HG02588 (cell line): ENCODE measurements at regions not wholly inside any gene's neighbourhood (a gene's known extent, or its start where the extent isn't known, plus 50 kb on each side); places are given as distances from the start of the nearest gene placed in this dataset.
A peak's percentile ranks its signal among the peaks of the same experiment; 100 is the strongest.

Experiments used
- ATAC-seq: cut with Tn5 transposase; IDR thresholded peaks from one replicate; pipeline ENCODE4 v1.9.1; 2021; ENCODE audit warnings: mild to moderate bottlenecking, moderate library complexity; ENCODE audit not compliant: unreplicated experiment

- ATAC-seq = no peak
Measured at GRCh38 chr15:94602754-94603470, 371.6 kb downstream of the MCTP2 start.

DNA sequence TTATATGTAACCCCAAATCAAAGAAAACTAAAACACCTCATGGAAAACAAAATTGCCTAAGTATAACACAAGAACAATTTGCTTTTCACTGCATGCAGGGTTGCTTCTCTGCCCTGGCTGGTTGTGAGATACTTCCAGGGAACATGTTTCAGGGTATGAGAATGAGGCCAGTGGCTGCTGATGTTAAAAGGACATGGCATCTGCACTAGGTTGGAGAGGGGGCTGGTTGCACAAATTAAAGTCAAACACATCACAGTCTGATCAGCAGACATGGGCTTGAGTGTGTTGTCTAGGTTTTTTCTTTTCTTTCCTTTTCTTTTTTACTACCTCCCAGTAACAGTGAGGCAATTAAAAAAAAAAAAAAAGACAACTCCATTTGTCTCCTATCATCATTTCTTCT lies 374.9 kb downstream of the MCTP2 start:
- ATAC-seq = no peak

DNA sequence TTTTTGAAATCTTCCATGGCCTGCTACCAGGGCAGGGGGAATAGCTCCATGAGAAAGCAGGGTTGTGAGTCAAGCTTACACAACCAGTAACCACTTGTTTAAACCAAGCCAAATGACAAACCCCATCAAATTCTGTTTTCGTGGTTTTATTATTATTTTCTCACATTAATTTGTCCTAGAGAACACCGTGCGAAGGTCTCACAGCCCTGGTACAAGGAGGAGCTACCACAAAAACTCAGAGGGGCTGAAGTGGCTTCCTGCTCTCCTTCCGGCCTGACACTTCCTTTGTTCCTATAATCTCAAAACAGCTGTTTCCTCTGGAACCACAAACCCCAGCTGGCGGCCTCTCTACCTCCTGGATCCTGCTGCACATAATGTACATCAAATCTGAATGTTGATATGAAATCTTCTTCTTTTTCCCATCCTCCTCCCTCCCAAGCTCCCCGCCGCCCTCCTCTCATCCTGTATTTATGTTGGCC lies 375.9 kb downstream of the MCTP2 start:
- ATAC-seq = no peak

- peak; percentile 80 for ATAC-seq
Measured at GRCh38 chr15:94610069-94610468, 378.7 kb downstream of the MCTP2 start.

- ATAC-seq = no peak
Measured at GRCh38 chr15:94610485-94610884, 379.1 kb downstream of the MCTP2 start.

DNA sequence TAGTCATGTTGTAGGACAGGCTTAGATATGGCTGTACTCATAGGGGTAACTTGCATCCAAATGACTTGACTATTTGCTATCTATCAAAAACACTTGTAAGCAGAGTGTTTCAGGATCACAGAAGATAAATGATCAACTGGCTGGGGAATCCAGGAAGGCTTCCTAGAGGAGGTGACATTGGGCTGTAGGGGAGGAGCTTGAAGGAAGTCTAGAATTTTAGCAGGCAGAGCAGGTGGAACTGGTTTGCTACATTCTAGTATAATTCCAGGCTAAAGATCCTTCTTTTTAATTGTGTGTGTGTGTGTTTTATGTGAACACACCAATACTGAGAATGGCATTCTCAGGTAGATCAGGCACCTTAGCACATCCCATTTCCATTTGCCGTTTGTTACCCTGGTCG lies 380.3 kb downstream of the MCTP2 start:
- no peak for ATAC-seq

- ATAC-seq = no peak
Measured at GRCh38 chr15:94615688-94616087, 384.3 kb downstream of the MCTP2 start.

DNA sequence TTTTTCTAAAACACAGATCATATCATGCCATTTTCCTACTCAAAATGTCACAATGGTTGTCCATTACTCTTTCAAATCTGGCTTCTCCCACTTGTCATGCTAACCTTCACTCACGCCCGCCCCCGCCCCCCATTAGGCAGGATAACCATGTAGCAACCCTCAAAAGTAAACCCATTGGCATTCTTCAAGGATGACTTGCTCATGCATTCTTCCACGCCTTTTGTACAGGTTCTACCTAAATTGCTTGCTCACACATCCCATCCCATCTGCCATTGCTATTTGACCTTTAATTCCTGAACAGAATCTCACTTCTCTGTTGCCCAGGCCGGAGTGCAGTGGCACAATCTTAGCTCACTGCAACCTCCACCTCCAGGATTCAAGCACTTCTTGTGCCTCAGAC lies 389.3 kb downstream of the MCTP2 start:
- ATAC-seq = no peak

DNA sequence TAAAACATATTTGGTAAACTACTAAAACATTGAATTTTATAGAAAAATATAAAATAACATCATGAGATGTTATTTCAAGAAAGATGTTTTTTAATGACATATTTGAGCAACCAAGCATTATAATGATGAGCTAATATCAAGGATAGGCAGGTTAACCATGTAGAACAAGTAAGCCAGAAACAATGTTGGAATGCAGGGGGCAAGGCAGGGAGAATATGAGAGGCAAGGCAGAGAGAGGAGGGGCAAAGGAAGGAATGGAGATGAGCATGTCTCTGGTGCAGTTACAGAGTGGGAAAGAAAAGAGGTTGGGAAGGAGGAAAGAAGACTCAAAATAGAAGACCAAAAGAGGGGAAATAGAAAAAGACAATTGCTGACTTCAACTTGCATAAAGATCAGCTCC lies 390.4 kb downstream of the MCTP2 start:
- ATAC-seq = no peak

DNA sequence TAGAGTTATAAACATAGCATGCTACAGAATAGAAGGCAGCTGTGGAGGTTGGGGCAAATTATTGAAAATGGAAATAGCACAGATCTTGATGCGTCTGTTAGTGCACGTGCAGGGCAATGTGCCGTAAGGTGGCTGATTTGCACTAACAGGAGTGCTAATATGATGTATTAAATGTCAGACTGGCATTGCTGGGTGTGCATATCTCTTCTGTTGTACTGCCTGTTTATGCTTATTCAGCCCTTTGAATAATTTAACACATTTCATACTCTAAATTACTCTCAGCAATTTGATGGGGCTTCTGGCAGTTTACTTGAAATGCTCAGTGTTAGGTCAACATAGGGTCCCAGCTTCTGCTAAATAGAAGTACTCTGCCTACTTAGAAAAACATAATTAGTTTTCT lies 395.6 kb downstream of the MCTP2 start:
- no peak for ATAC-seq

DNA sequence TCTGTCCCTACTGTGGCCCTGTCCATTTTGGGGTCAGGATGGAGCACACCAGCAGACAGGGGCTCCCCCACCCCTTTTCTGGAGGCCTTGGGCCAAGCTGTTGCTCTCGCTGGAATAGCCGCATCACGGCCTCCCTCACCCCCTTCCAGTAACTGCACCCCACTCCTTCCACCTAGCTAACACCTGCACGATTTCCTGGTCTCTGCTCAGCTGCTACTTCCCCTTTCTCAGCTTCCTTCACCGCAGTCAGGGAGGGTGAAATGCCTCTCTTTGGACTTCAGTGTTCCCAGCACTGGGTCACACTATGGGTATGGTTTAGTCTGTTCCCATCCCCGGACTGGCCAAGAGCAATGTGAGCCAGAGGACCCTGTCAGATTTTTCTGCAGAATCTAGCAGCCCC lies 400.2 kb downstream of the MCTP2 start:
- ATAC-seq = peak; percentile 86

DNA sequence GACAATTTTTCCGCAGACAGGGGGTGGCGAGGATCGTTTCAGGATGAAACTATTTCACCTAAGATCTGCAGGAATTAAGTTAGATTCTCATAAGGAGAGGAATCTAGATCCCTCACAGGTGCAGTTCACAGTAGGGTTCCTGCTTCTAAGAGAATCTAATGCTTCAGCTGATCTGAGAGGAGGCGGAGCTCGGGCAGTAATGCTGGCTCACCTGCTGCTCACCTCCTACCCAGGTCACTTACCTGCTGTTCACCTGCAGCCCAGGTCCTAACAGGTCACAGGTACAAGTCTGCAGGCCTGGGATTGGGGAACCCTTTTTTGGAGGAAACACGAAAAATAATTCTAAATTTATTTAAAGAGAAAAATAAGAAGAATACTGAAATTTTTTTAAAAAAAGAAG lies 406.8 kb downstream of the MCTP2 start:
- no peak for ATAC-seq

GRCh38 chr15:94639701-94640100 lies 408.3 kb downstream of the MCTP2 start:
- ATAC-seq = no peak

- ATAC-seq = no peak
Measured at GRCh38 chr15:94644433-94644832, 413.1 kb downstream of the MCTP2 start.

GRCh38 chr15:94653071-94653470 lies 421.7 kb downstream of the MCTP2 start:
- ATAC-seq = no peak

DNA sequence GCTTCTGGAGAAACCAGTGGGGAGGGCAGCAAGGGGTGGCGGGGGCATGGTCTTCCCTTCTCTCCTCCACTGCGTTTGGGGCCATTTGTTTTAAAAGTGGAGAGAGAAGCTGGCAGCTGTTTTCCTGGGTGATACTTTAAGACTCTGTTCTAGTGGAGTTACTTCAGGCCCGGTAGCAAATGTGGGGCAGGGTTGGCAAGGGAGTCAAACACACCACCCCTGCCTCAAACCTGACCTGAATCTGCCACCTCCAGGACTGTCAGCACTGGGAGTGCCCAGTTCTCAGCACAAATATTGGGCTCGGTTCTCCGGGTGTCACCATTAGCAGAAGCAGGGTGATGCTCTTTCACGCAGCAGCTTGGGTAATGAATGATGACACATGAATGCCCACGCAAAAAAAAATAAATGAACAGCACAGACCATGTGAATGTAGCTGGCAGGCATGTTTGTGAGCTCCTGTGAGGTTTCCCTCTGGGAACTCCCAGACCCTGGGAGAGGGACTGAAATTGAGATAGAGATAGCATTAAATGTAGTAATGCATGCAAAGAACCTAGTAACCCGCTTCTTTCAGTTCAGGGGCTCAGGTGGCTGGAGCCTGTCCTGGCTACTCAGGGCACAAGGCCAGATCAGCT lies 424.0 kb downstream of the MCTP2 start:
- no peak for ATAC-seq

DNA sequence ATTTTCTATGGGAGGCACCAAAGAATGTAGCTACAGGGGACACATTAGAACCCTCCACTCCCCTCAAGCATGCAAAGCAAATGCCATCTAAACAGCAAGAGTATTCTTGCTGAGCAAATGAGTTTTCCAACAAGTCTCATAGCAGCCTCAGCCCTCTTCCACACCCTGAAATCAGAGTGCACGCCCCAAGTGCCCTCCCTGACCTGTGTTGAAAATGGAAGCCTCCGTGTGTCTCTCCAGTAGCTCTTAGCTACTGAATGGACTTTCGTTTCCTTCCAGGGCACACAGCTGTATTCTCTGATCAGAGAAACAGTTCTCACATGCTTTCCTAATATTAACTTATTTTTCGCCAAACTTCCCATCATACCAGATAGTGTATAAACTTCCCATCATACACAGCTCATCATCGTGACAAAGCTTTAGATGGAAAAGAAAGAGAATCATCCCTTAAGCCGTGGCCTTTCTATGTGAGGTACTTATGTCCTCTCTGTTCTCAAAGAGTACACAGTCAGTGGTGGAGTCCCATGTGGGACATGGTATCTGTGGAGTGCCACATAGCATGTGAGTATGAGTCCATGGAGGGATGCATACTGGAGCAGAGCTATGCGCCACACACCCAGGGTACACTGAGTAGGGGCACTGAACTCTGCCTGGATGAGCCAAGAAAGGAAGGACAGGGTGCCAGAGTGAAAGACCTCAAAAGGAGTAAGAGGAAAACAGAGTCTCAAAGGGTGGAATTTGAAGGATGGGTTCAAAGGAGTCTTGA lies 434.5 kb downstream of the MCTP2 start:
- ATAC-seq = no peak

GRCh38 chr15:94666553-94666952 lies 435.2 kb downstream of the MCTP2 start:
- ATAC-seq = no peak

- no peak for ATAC-seq
Measured at GRCh38 chr15:94667109-94667508, 435.7 kb downstream of the MCTP2 start.

GRCh38 chr15:94670438-94671034 lies 439.2 kb downstream of the MCTP2 start:
- no peak for ATAC-seq

- ATAC-seq = no peak
Measured at GRCh38 chr15:94671858-94672532, 440.6 kb downstream of the MCTP2 start.
